CD4-positive, alpha-beta T cell treated with Interleukin-21 for 1 hour (primary cell): ENCODE measurements at regions not wholly inside any gene's neighbourhood (a gene's known extent, or its start where the extent isn't known, plus 50 kb on each side); places are given as distances from the start of the nearest gene placed in this dataset.

Experiments
- DNase-seq: peaks from one replicate; pipeline ENCODE4 v3.0.0-alpha.2; 2020

DNA sequence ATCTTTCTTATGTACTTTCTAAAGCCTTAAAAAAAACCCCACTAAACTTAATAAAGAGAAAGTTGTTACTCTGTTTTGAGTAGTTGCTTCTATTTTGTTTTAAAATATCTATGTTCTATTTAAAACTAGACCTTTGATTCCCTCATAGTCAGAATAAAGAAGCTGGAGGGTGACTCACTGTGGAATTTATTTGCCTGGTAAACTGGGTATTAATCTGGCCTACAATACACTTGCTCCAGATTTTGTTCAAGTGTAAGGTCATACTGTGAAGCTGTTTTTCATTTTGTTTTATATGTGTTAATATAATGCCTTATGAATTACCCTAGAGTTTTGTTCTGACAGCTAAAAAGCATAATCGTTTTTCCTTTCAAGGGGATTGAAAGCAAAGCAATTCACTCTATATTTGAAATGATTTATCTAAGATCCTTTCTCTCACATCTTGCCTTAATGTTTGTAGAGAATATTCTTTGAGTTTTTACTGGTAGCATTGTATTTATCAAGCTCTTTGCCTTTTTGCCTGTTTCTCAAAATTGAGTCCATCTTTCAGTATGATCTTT is 277.4 kb upstream of the PITX2 start:
- no peak for DNase-seq

DNA sequence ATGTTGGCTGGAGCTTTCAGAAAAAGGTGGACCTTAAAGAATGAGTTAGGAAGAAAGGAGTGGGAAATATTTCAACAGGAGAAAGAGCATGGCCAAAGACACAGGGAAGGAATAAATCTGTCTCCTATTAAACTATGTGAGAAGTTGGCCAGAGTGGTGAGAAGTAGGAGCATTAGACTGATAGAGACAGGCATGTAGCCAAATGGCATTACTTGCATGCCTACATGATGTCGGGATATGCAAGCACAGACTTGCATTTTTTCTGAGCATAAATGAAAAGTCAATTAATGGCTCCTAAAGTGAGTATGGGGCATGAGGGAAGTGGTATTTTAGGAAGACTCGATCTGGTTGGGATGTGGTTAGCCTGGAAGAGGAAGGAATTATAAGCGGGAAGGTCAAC is 279.6 kb upstream of the PITX2 start:
- no peak for DNase-seq

DNA sequence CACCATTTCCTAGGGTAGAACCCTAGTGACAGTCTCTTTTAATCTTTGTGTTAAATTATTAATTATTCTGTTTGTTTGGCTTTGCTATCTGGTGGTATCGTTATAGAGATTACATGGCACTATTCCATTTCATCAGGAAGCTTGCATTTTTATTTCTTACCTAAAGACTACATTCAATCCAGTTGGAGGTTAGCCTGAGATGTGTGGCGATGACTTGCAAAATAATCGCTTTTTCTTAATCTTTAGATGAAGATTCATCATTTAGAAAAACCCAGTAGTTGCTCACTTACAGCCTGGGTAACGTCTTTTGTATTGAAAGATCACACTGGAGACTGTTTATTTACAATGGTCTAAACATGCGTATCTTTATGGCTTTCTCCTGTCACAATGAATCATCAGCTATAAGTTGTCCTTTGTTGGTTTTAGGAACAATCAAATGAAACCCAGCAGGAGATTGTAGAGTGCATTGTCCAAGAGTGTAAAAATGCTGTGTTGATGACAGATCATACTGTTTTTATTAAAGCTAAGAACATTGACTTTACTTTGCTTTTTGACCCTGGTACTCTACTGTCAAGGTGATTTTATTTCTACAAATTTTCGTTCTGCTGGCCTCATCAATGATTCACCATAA is 281.7 kb upstream of the PITX2 start:
- DNase-seq = no peak

DNA sequence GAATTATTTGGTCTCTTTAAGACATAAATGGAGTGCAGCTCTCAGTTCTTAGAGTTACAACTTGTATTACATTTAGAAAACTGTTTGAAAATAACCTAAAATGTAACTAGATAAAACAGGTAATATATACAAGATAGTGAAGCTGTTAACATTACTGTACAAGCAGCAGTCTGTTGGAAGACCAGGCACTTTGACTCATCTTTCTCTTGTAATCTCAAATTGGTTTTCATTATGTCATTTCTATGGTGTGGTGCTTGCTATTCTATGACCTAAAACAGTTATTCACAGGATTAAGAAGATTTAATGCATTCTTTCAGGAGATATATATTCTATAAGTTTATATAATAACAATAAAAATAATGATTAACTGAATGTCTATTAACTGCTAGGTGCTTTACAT is 282.5 kb upstream of the PITX2 start:
- DNase-seq = no peak

- DNase-seq = no peak
Measured at GRCh38 chr4:110907801-110908313, 285.0 kb upstream of the PITX2 start.

DNA sequence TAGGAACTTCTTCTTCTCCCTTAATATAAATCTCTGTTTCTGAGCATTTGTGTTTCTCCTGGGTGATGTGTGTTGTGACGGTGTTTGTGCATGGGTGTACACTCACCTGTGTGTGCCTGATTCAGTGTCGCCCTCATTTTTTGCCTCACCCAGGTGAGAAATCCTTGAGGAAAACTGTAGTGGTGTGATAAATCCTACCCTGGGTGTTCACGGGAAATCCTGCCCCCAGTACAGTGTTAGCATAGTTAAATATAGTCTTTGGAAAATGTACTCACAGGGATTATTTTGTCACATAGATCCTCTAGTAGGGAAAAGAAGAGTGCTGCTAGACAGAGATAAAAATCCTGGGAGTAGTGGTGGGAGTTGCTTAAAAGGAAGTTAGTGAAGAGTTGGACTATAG is 291.9 kb upstream of the PITX2 start:
- DNase-seq = no peak

DNA sequence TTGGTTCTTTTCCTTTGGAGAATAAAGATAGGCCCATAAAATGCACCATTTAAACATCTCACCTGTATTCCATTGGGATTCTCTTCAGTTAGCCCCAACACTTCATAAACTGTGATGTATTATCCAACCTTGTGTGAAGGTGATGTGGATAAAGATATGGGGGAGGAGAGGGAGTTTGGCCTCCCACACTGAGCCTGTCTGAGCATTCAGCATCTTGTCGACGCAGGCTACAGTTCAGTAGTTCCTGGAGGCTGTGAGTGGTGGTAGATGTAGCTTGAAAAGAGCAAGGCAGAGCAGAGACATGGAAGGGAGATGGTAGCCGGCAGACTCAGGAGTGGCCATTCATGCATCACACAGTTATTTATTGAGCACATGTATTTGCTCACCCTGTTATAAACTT is 292.4 kb upstream of the PITX2 start:
- no peak for DNase-seq

DNA sequence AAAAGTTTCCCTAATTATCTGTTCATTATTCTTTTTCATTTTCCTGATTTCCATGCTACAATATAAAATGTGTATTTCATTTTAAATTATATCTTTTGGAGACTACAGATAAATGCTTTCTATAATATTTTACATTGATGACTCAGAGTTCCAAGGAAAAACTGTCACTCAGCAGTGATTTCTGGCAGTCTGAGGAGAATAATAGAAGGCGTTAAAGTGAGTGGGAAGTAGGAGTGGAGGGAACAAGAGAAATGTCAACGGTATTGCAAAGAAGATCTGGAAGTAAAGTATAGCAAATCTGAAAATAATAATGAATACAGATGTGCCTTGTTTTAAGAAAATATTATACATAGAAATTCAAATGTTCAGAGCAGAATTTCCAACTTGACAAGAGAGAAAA is 293.6 kb upstream of the PITX2 start:
- DNase-seq = no peak

DNA sequence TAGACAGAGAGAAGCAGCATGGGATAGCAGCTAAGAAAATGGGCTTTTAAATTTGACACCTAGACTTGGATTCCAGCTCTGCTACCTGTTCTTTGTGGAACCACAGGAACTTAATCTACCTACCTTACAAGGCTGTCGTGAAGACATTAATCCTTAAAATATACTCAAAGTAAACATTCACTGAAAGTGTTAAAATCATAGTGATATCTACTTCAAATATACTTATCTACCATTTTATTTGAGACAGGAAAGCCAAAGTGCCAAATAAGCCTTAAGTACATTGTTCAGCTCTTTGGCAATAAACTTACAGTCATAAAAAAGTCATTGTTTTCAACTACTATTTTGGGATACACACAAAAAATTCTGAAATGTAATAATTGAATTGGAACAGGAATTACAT is 295.0 kb upstream of the PITX2 start:
- DNase-seq = no peak

GRCh38 chr4:110920990-110921389 is 298.1 kb upstream of the PITX2 start:
- no peak for DNase-seq

DNA sequence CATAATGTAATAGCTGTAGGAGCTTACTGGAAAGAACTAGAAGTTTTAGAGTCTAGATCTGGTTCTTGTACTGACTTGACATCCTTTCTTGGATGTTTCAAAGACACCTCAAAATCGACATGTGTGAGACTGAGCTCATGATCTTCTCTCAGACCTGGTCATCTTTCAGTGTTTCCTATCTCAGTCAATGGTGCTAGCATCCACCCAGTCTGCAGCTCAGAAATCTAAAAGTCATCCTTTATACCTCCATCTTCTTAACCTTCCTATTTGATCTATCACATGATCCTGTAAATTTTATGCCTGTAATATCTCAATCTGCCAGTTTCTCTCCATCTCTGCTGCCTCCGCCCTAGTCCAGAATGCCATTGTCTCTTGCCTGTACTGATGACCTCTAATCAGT is 301.9 kb upstream of the PITX2 start:
- no peak for DNase-seq

- DNase-seq = no peak
Measured at GRCh38 chr4:110926841-110927400, 304.0 kb upstream of the PITX2 start.

GRCh38 chr4:110933341-110933740 is 310.5 kb upstream of the PITX2 start:
- DNase-seq = no peak

DNA sequence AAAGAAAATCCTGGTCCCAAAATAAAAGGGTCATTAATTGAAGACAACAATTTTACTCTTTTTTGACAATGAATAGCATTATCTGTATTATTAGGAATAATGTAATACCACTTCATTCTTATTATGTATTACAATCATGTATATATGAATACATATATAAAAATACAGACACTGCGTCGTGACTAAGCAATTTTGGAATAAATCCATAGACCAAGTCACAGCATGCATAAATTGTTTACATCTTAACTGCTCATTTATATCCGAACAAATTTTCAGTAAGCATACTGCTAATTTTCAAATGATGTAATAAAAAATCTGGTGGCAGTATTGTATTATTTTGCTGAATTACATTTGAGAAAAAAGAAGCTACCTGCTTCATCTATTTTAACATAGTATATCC is 321.6 kb upstream of the PITX2 start:
- DNase-seq = no peak

- no peak for DNase-seq
Measured at GRCh38 chr4:110945600-110945999, 322.7 kb upstream of the PITX2 start.

- no peak for DNase-seq
Measured at GRCh38 chr4:110949542-110949941, 326.7 kb upstream of the PITX2 start.

DNA sequence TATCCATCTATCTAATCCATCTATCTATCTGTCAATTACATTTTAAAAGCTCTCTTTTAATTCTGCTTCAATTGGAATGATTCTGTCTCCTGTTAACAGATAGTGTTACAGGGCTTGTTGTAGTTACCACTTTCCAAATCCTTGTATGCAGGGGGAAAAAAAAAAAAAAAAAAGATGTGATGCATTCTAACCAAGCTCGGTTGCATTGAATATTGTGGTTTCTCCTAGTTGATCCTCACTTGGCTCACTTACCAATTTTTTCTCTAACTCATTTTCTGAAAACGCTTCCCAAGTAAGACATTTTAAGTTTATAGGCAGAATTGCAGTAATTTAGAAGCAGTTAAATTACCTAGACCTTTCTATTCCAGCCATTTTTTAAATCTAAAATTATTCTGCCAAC is 327.9 kb upstream of the PITX2 start:
- no peak for DNase-seq

DNA sequence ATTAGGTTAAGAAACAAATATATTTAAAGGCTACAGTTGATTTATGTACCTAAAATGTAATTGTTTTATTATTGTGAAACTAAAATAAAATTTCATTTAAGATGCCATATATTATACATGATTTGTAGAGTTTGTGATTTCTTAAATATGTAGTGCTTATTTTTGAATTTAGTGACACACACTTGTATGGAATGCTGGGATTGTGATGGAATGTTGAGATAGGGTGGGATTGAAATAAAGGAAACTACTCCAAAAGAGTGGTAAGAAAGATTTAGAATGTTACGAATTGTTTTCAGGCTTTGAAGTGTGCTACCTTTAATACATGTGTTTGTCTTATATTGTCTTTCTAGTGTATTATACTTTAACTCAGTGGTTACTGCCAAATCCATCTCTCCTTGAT is 330.3 kb upstream of the PITX2 start:
- DNase-seq = no peak

DNA sequence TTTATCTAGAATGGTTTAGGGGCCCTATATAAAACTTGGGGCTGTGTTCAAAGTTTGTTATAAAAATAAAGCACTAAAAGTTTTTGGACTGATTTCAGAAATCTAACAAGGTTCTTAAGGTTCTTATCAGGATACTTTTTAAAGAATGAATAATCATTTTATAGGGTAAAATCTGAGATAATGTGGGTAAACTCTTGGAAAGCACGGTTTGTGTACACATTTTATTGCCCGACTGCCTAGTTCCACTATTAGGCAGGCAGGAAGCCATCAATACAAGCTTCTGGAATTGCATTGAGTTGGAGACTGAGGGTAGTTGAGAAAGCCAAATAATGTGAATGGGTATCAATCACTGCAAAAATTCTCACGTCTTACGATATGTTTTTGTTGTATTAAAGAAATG is 331.0 kb upstream of the PITX2 start:
- DNase-seq = no peak

DNA sequence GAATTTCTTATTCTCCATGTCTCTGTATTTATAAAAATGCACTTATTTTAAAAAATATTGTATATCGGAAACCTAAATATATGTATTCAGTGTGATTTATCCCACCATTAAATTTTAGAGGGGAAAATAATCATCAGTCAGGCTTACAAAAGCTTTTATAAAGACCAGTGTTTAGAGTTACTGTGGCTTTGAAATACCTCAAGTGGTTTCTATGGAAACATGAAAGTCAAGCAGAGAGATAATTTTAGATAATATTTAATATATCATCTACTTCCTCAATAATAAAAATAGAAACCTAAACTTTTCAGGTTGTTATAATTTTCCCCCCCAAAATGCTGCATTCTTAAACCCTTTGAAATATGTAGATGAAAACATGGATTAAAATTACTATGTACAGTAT is 332.9 kb upstream of the PITX2 start:
- no peak for DNase-seq

DNA sequence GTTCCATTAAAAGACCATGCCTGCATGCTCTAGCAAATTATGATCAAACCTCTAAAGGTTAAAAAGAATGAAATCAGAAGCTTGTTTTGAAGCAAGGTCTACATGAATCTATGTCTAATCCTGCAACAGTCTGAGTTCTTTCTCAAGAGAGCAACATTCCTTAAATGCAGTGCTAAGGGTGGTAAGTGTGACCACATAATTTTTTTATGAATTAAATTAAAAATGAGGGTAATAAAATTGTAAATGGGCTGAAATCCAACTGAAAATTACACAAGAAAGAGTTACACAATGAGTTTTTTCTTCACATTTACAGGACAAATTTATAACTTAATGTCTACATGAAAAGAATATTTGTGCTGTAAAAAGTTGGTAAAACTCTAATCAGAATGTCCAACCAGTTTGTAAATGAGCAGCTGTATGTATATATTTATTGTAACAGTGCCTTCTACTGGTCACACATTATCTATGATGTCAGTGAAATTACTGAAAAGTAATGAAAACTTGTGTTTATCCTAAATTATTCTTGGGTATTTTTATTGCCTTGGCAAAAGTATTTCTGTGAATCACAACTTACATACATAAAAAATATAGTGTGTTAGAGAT is 336.3 kb upstream of the PITX2 start:
- DNase-seq = no peak

- DNase-seq = no peak
Measured at GRCh38 chr4:110961066-110961465, 338.2 kb upstream of the PITX2 start.

GRCh38 chr4:110962616-110963015 is 339.7 kb upstream of the PITX2 start:
- no peak for DNase-seq

DNA sequence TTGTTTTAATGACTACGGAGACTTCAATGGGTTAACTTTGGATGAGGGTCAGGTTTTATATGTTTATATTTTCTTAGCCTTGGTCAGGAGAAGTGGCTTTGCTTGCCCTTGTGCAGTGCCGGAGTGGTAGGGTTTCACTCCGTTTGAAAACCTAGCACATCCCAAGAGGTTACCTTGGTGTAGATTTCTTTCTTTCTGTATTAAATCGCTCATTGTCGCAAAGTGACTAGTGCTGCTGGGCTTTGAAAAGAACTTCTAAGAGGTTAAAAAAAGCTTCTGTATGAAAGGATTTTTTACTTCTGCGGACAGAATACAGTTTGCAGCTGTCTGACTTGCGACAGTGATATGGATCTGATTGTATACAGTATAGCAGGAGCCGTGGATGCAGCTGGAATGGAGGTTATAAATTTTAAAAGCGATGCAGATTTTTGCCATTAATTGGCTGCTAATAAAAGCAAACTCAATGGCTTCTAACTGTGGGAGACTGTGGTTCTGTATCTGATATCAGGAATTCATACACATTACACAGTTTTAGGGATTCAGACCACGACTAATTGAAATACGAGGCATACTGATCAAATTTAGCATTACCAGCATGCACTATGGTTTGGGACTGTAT is 340.9 kb upstream of the PITX2 start:
- no peak for DNase-seq
